WTC11 (cell line): ENCODE measurements at regions not wholly inside any gene's neighbourhood (a gene's known extent, or its start where the extent isn't known, plus 50 kb on each side); places are given as distances from the start of the nearest gene placed in this dataset.

ENCODE experiments used
- CTCF ChIP-seq: fragments of 200-600 bp; IDR thresholded peaks from 2 replicates; pipeline ENCODE4 v1.8.0; 2022; ENCODE audit warnings: antibody characterized with exemption
- ERG ChIP-seq: fragments of 250-450 bp; sonication (Bioruptor Pico); IDR thresholded peaks from 2 replicates; pipeline ENCODE4 v1.8.0; 2021; ENCODE audit warnings: mild to moderate bottlenecking
- KAT7 ChIP-seq: sonication (generic); formaldehyde crosslinking; IDR thresholded peaks from 2 replicates; pipeline ENCODE4 v1.8.1; 2023; ENCODE audit warnings: missing genetic modification reagents, mild to moderate bottlenecking, borderline replicate concordance
- MAX ChIP-seq: sonication (generic); formaldehyde crosslinking; IDR thresholded peaks from 2 replicates; pipeline ENCODE4 v1.8.0; 2022; ENCODE audit warnings: mild to moderate bottlenecking, missing genetic modification reagents
- NFE2L1 ChIP-seq: sonication (generic); formaldehyde crosslinking; IDR thresholded peaks from 2 replicates; pipeline ENCODE4 v1.8.1; 2023; ENCODE audit warnings: missing genetic modification reagents
- PREB ChIP-seq: sonication (generic); formaldehyde crosslinking; IDR thresholded peaks from 2 replicates; pipeline ENCODE4 v1.8.1; 2022; ENCODE audit warnings: mild to moderate bottlenecking, missing genetic modification reagents, moderate library complexity, borderline replicate concordance
- TEAD4 ChIP-seq: sonication (generic); formaldehyde crosslinking; IDR thresholded peaks from 2 replicates; pipeline ENCODE4 v1.8.0; 2022; ENCODE audit warnings: mild to moderate bottlenecking, missing genetic modification reagents
- TP53 ChIP-seq: sonication (generic); formaldehyde crosslinking; IDR thresholded peaks from 2 replicates; pipeline ENCODE4 v1.8.1; 2023; ENCODE audit warnings: mild to moderate bottlenecking, missing genetic modification reagents
- USF2 ChIP-seq: sonication (generic); formaldehyde crosslinking; IDR thresholded peaks from 2 replicates; pipeline ENCODE4 v1.8.1; 2023; ENCODE audit warnings: mild to moderate bottlenecking, missing genetic modification reagents, moderate library complexity
- ZNF512 ChIP-seq: sonication (generic); formaldehyde crosslinking; IDR thresholded peaks from 2 replicates; pipeline ENCODE4 v1.8.1; 2022; ENCODE audit warnings: missing genetic modification reagents, borderline replicate concordance

GRCh38 chr9:82423700-82424099 is 435.1 kb downstream of the SPATA31D1 start:
- TF ChIP-seq TEAD4 (CRISPR knock-in tag) (no peak), USF2 (CRISPR knock-in tag) (no peak), CTCF (no peak), TP53 (CRISPR knock-in tag) (no peak), NFE2L1 (CRISPR knock-in tag) (no peak), MAX (CRISPR knock-in tag) (no peak), KAT7 (CRISPR knock-in tag) (no peak), PREB (CRISPR knock-in tag) (no peak), ERG (CRISPR knock-in tag) (no peak), ZNF512 (CRISPR knock-in tag) (no peak)
